ENCODE measurements at regions not wholly inside any gene's neighbourhood (a gene's known extent, or its start where the extent isn't known, plus 50 kb on each side); places are given as distances from the start of the nearest gene placed in this dataset.

GRCh38 chr13:60328073-60328472, 68.9 kb upstream of the TDRD3 start:
- ChIA-PET POLR2A (interaction anchor here in 1 of 2 donors (1.0 kb wide), 1 partner anchor 598 kb away, joined by 4 read pairs; no protein-coding TSS in a partner anchor), CTCF (interaction anchor here in 1 of 2 donors (0.7 kb wide), 1 partner anchor 532 kb away, joined by 3 read pairs; no protein-coding TSS in a partner anchor)
- Histone ChIP-seq H3K27ac (ENCODE audit: low read length) (no peak overlapping the region), H3K9me3 (no peaks in the 10 kb centered on the region), H3K4me1 (ENCODE audit: control insufficient read depth in 1 of 2, extremely low read depth in 1 of 2, insufficient read depth in 2 of 2, low read length in 2 of 2) (no peaks in the 10 kb centered on the region), H3K4me3 (ENCODE audit: control insufficient read depth in 1 of 2, extremely low read depth in 1 of 2, low read length in 1 of 2) (no peak overlapping the region), H3K27me3 (replicated peaks in 1 of 2; ENCODE audit: control insufficient read depth in 2 of 2, extremely low read depth in 1 of 2, insufficient read depth in 2 of 2, low read length in 1 of 2) (no peaks in the 10 kb centered on the region), H3K36me3 (ENCODE audit: control insufficient read depth in 2 of 2, extremely low read depth in 1 of 2, insufficient read depth in 1 of 2, low read length in 1 of 2) (no peaks in the 10 kb centered on the region)
- Mint-ChIP-seq H3K4me3 (no peak overlapping the region), H3K27me3 (peaks cover 2 to 9% of the 10 kb centered on the region in 2 donors), H3K36me3 (no peaks in the 10 kb centered on the region), H3K9me3 (no peaks in the 10 kb centered on the region), H3K4me1 (no peaks in the 10 kb centered on the region), H3K27ac (no peak overlapping the region)
- DNase-seq (no peak), ATAC-seq (replicated peaks in 1 of 4) (no peak)
- WGBS (ENCODE audit: insufficient coverage) = no CpG with 5 or more reads among the region's 2 CpGs

DNA sequence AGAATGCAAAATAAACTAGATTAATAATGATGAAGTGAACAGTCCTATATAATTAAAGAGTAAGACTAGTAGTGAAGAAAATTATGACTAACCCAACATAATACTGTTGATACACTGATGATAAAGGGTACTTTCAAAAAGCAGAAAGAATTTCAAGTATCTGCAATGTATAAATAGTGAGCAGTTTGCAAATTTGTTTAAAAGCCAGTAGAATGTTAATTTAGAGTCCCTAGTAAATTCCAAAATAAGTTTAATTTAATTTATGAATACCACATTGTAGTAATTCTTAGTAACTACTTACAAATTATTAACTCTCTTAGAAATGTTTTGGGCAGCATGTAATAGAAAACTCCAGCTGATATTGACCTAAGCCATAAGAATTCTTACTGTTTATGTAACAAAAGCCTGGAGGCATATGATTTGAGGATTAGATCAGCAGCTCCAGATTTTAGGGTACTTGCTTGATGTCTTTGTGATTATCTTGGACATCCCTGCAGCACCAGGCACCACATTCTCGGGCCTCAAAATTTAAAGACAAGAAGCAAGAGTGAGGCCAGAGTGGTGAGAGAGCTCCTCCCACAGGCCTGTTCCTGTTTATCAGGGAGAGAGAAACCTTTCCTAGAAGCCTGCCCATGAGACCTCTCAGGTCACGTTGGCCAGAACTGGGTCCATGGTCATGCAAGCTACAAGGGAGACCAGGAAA, 67.6 kb upstream of the TDRD3 start:
- Histone ChIP-seq H3K9me3 (no peaks in the 10 kb centered on the region), H3K4me1 (ENCODE audit: control insufficient read depth in 1 of 2, extremely low read depth in 1 of 2, insufficient read depth in 2 of 2, low read length in 2 of 2) (no peaks in the 10 kb centered on the region), H3K36me3 (ENCODE audit: control insufficient read depth in 2 of 2, extremely low read depth in 1 of 2, insufficient read depth in 1 of 2, low read length in 1 of 2) (no peaks in the 10 kb centered on the region), H3K27me3 (replicated peaks in 1 of 2; ENCODE audit: control insufficient read depth in 2 of 2, extremely low read depth in 1 of 2, insufficient read depth in 2 of 2, low read length in 1 of 2) (no peaks in the 10 kb centered on the region), H3K27ac (ENCODE audit: low read length) (no peak overlapping the region), H3K4me3 (ENCODE audit: control insufficient read depth in 1 of 2, extremely low read depth in 1 of 2, low read length in 1 of 2) (no peak overlapping the region)
- no peaks in the 10 kb centered on the region for H3K4me1 Mint-ChIP-seq
- peak in 5 of 35 experiments; percentile 1 to 18 (median 1) for DNase-seq
- ChIA-PET CTCF (no interaction called here), POLR2A (no interaction called here)
- no peaks in the 10 kb centered on the region for H3K9me3 Mint-ChIP-seq
- WGBS (ENCODE audit: insufficient coverage) = 50% methylated on average over 1 of the region's 2 CpGs
- H3K4me3 Mint-ChIP-seq = no peak overlapping the region
- ATAC-seq (replicated peaks in 1 of 4) = no peak
- peak overlapping the region in 1 of 2 donors; percentile 6 for H3K27ac Mint-ChIP-seq
- no peaks in the 10 kb centered on the region for H3K36me3 Mint-ChIP-seq
- peaks cover 2 to 9% of the 10 kb centered on the region in 2 donors for H3K27me3 Mint-ChIP-seq

GRCh38 chr13:60331249-60332012, 65.6 kb upstream of the TDRD3 start:
- no peak overlapping the region for H3K4me3 ChIP-seq (ENCODE audit: control insufficient read depth in 1 of 2, extremely low read depth in 1 of 2, low read length in 1 of 2)
- no peak for DNase-seq
- POLR2A ChIA-PET = no interaction called here
- CTCF ChIA-PET = interaction anchor here in 1 of 2 donors (0.9 kb wide), 1 partner anchor 14 kb away, joined by 3 read pairs; no protein-coding TSS in a partner anchor
- H3K4me3 Mint-ChIP-seq = no peak overlapping the region
- ATAC-seq (replicated peaks in 1 of 4) = no peak
- H3K4me1 Mint-ChIP-seq = no peaks in the 10 kb centered on the region
- 52% methylated on average over 2 of the region's 4 CpGs for WGBS (ENCODE audit: insufficient coverage)
- no peaks in the 10 kb centered on the region for H3K36me3 Mint-ChIP-seq
- H3K27ac Mint-ChIP-seq = no peak overlapping the region
- H3K27me3 ChIP-seq (replicated peaks in 1 of 2; ENCODE audit: control insufficient read depth in 2 of 2, extremely low read depth in 1 of 2, insufficient read depth in 2 of 2, low read length in 1 of 2) = no peaks in the 10 kb centered on the region
- H3K9me3 ChIP-seq = no peaks in the 10 kb centered on the region
- no peaks in the 10 kb centered on the region for H3K36me3 ChIP-seq (ENCODE audit: control insufficient read depth in 2 of 2, extremely low read depth in 1 of 2, insufficient read depth in 1 of 2, low read length in 1 of 2)
- H3K9me3 Mint-ChIP-seq = no peaks in the 10 kb centered on the region
- H3K27me3 Mint-ChIP-seq = peaks cover 2 to 9% of the 10 kb centered on the region in 2 donors
- H3K4me1 ChIP-seq (ENCODE audit: control insufficient read depth in 1 of 2, extremely low read depth in 1 of 2, insufficient read depth in 2 of 2, low read length in 2 of 2) = no peaks in the 10 kb centered on the region
- no peak overlapping the region for H3K27ac ChIP-seq (ENCODE audit: low read length)

- no CpG with 5 or more reads among the region's 1 CpG for WGBS (ENCODE audit: insufficient coverage)
- no peaks in the 10 kb centered on the region for H3K9me3 ChIP-seq
- Mint-ChIP-seq H3K27me3 (peaks cover 2 to 9% of the 10 kb centered on the region in 2 donors), H3K4me1 (no peaks in the 10 kb centered on the region), H3K27ac (no peak overlapping the region), H3K36me3 (no peaks in the 10 kb centered on the region), H3K4me3 (no peak overlapping the region), H3K9me3 (no peaks in the 10 kb centered on the region)
- ChIA-PET POLR2A (no interaction called here), CTCF (interaction anchor here (0.6 to 1.4 kb wide), 2 partner anchors 49 to 941 kb away, joined by 4 to 5 read pairs; no protein-coding TSS in a partner anchor)
- H3K27ac ChIP-seq (ENCODE audit: low read length) = no peak overlapping the region
- no peaks in the 10 kb centered on the region for H3K27me3 ChIP-seq (replicated peaks in 1 of 2; ENCODE audit: control insufficient read depth in 2 of 2, extremely low read depth in 1 of 2, insufficient read depth in 2 of 2, low read length in 1 of 2)
- ATAC-seq (replicated peaks in 1 of 4) (no peak), DNase-seq (no peak)
- no peaks in the 10 kb centered on the region for H3K4me1 ChIP-seq (ENCODE audit: control insufficient read depth in 1 of 2, extremely low read depth in 1 of 2, insufficient read depth in 2 of 2, low read length in 2 of 2)
- H3K4me3 ChIP-seq (ENCODE audit: control insufficient read depth in 1 of 2, extremely low read depth in 1 of 2, low read length in 1 of 2) = no peak overlapping the region
- no peaks in the 10 kb centered on the region for H3K36me3 ChIP-seq (ENCODE audit: control insufficient read depth in 2 of 2, extremely low read depth in 1 of 2, insufficient read depth in 1 of 2, low read length in 1 of 2)
These were observed 64.3 kb upstream of the TDRD3 start for GRCh38 chr13:60332682-60333081.

DNA sequence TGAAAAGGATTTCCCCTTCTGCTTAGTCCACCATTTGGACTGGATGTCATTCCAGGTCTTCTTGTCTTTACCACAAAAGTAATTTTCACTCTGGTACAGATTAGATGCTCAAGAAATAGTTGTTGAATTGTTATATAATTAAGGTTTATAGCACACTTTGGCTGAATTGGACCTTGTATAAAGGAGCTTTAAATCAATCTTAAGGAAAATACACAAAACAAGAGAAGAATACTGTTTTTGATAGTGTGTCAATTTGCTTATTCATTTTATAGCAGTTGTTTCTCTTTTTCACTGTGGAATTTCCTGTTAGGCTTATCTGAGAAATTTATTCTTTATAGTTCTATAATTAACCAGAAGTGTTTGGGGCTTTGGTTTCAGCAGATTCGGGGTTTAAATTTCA, 62.7 kb upstream of the TDRD3 start:
- no peak overlapping the region for H3K27ac ChIP-seq (ENCODE audit: low read length)
- no peaks in the 10 kb centered on the region for H3K4me1 ChIP-seq (ENCODE audit: control insufficient read depth in 1 of 2, extremely low read depth in 1 of 2, insufficient read depth in 2 of 2, low read length in 2 of 2)
- ATAC-seq (replicated peaks in 1 of 4) (no peak), DNase-seq (no peak)
- Mint-ChIP-seq H3K9me3 (no peaks in the 10 kb centered on the region), H3K4me1 (no peaks in the 10 kb centered on the region), H3K27me3 (peaks cover 5 to 11% of the 10 kb centered on the region in 2 donors), H3K27ac (no peak overlapping the region), H3K4me3 (no peak overlapping the region), H3K36me3 (no peaks in the 10 kb centered on the region)
- WGBS (ENCODE audit: insufficient coverage) = no CpG with 5 or more reads among the region's 1 CpG
- no peaks in the 10 kb centered on the region for H3K9me3 ChIP-seq
- H3K27me3 ChIP-seq (replicated peaks in 1 of 2; ENCODE audit: control insufficient read depth in 2 of 2, extremely low read depth in 1 of 2, insufficient read depth in 2 of 2, low read length in 1 of 2) = no peaks in the 10 kb centered on the region
- POLR2A ChIA-PET = no interaction called here
- no peaks in the 10 kb centered on the region for H3K36me3 ChIP-seq (ENCODE audit: control insufficient read depth in 2 of 2, extremely low read depth in 1 of 2, insufficient read depth in 1 of 2, low read length in 1 of 2)
- no peak overlapping the region for H3K4me3 ChIP-seq (ENCODE audit: control insufficient read depth in 1 of 2, extremely low read depth in 1 of 2, low read length in 1 of 2)
- CTCF ChIA-PET = interaction anchor here in 1 of 2 donors (0.7 kb wide), 1 partner anchor 339 kb away, joined by 3 read pairs; no protein-coding TSS in a partner anchor

DNA sequence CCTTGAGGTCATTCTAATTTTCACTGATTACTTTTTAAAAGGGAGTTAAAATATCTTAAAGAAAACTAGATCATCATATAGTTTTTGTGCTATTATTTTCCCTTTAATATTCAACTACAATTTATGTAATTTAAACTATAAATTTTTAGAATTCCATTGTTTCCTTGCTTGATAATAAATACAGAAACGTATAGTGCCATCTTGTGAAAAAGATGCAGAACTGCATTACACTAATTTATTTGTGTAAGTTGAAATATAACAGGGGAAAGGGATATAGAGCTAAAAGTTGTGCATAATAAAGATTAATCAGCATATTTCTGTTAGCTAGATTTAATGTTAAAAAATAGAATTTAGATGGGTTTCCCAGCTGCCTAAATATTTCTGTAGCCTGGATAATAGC, 61.5 kb upstream of the TDRD3 start:
- ATAC-seq (replicated peaks in 1 of 4) (no peak), DNase-seq (peak in 1 of 35 experiments; percentile 7)
- H3K4me1 ChIP-seq (ENCODE audit: control insufficient read depth in 1 of 2, extremely low read depth in 1 of 2, insufficient read depth in 2 of 2, low read length in 2 of 2) = no peaks in the 10 kb centered on the region
- no peaks in the 10 kb centered on the region for H3K36me3 Mint-ChIP-seq
- H3K36me3 ChIP-seq (ENCODE audit: control insufficient read depth in 2 of 2, extremely low read depth in 1 of 2, insufficient read depth in 1 of 2, low read length in 1 of 2) = no peaks in the 10 kb centered on the region
- no peaks in the 10 kb centered on the region for H3K27me3 ChIP-seq (replicated peaks in 1 of 2; ENCODE audit: control insufficient read depth in 2 of 2, extremely low read depth in 1 of 2, insufficient read depth in 2 of 2, low read length in 1 of 2)
- no peak overlapping the region for H3K27ac Mint-ChIP-seq
- ChIA-PET POLR2A (no interaction called here), CTCF (interaction anchor here (0.6 to 1.1 kb wide), 6 partner anchors 10 to 1522 kb away, joined by 3 read pairs; no protein-coding TSS in a partner anchor)
- no peak overlapping the region for H3K27ac ChIP-seq (ENCODE audit: low read length)
- no peaks in the 10 kb centered on the region for H3K4me1 Mint-ChIP-seq
- H3K27me3 Mint-ChIP-seq = peaks cover 4 to 15% of the 10 kb centered on the region in 2 donors
- H3K4me3 Mint-ChIP-seq = no peak overlapping the region
- no peaks in the 10 kb centered on the region for H3K9me3 Mint-ChIP-seq
- H3K9me3 ChIP-seq = no peaks in the 10 kb centered on the region
- WGBS (ENCODE audit: insufficient coverage) = no CpG with 5 or more reads among the region's 1 CpG
- no peak overlapping the region for H3K4me3 ChIP-seq (ENCODE audit: control insufficient read depth in 1 of 2, extremely low read depth in 1 of 2, low read length in 1 of 2)

Data from T-cell (primary cell).